Inflammatory macrophage (primary cell): ENCODE measurements at regions not wholly inside any gene's neighbourhood (a gene's known extent, or its start where the extent isn't known, plus 50 kb on each side); places are given as distances from the start of the nearest gene placed in this dataset.
"Not testable (repeated sequence)": the region's sequence is repeated elsewhere in the genome, so short reads cannot be mapped to it uniquely, and the experiment has no call there.

Source experiments
- DNase-seq, 2 donors: peaks; one replicate each; pipeline ENCODE4 v3.0.0-alpha.2; 2020 to 2022

- DNase-seq: no peak
These were observed 160.0 kb downstream of the OSR1 start for GRCh38 chr2:19198381-19198780.

DNA sequence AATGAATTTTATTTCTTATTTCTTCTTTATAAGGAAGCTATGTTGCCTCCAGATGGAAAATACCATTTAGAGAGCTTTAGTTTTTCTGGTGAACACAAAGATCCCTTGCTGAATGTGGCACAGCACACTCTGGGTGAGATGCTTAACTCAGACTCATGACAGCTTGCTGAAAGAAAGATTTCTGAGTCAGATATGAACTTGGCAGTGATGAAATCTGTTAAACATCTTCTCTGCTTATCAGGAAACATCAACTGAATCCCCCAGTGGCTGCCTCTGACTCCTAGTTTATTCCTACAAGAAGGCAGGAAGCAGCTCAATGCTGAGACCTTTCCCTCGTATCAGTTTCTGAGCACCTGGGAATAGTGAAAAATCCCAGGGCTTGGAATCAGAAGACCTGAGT lies 162.8 kb downstream of the OSR1 start:
- DNase-seq: no peak

DNA sequence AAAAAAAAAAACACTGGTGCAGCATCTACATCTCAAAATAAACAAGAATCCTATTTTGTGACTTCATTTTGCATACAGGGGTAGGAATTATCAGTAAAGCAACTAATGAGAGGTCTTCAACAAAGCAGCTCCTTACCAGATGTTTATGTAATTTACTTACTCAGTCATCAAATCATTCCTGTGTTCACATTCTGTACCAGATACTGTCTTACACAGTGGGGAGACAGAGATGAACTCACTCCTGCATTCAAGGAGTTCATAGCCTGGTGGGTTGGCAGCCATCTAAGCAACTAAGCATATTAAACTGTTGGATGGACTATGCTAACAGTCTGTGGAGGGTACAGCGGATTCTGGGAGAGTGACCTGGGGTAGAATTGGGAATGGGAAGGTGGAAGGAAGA lies 169.0 kb downstream of the OSR1 start:
- no peak for DNase-seq

- DNase-seq: no peak
These were observed 171.0 kb downstream of the OSR1 start for GRCh38 chr2:19187323-19188020.

- no peak for DNase-seq
These were observed 173.3 kb downstream of the OSR1 start for GRCh38 chr2:19185086-19185485.

- no peak for DNase-seq
These were observed 180.2 kb downstream of the OSR1 start for GRCh38 chr2:19178175-19178574.

DNA sequence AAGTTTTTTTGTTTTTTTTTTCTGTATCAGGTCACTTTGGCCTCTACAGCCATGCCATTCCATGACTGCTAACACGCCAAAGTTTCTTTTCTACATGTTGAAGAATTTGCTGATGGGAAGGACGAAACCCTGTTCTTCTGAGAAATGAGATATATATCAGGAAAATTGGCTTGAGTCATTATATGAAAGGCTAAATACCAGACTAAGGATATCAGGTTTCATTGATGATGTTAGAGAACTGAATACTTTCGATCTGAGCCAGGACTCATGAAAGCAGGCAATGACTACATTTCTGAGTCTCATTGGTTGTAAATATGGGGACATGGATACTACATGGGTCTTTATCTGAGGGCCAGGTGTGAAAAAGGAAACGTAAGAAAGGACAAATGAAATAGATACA lies 181.4 kb downstream of the OSR1 start:
- no peak for DNase-seq

GRCh38 chr2:19176172-19176852 lies 182.1 kb downstream of the OSR1 start:
- DNase-seq: no peak

DNA sequence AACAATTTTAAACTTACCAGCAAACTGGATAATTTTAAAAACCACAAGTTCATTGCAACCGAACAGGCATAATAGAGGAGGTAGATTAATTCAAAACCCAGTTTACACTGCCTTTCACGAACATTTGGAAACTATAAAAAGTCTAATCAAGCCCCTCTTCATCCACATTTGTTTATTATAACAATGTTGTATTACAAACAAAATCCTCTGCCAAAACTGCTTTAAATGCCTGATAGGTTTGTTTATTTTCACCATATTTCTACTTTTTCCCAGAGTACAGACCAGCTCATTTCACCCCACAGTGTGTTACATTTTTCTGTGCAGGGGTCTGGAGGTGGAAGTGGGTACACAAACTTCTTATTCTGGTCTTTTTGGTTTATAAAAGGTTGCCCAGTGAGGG lies 184.2 kb downstream of the OSR1 start:
- no peak for DNase-seq

GRCh38 chr2:19171409-19171808 lies 187.0 kb downstream of the OSR1 start:
- DNase-seq: no peak

DNA sequence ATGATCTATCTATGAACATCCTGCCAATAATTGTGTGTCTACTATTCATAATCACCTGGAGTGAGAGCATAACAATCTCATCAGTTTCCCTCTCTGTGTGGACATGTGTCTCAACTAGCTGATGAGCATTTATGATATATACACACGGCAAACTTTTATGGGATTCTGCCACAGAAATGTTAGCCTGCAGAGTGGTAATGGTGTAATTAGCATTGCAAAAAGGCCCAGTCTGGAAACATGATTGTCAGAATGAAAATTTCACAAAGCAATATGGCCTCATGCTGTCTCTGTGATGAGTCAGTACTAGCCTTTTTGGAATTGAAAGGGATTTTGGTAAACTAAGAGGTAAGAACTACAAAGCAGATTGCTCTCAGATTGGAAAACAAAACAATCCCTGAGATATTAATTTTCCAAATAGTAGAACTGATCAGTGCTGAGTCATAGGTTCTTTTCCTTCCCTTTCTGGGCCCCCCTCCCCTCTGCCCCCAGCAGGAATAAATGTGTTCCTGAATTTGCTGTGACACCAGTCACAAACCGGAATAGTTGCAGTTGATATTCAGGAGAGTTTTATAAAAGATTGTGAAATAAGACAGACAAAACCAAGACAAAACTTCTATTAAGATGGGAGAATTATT lies 189.2 kb downstream of the OSR1 start:
- DNase-seq: no peak

GRCh38 chr2:19164099-19164498 lies 194.3 kb downstream of the OSR1 start:
- DNase-seq: not testable (repeated sequence)

- no peak for DNase-seq
These were observed 199.5 kb downstream of the OSR1 start for GRCh38 chr2:19158896-19159295.

GRCh38 chr2:19158211-19158610 lies 200.2 kb downstream of the OSR1 start:
- no peak for DNase-seq

DNA sequence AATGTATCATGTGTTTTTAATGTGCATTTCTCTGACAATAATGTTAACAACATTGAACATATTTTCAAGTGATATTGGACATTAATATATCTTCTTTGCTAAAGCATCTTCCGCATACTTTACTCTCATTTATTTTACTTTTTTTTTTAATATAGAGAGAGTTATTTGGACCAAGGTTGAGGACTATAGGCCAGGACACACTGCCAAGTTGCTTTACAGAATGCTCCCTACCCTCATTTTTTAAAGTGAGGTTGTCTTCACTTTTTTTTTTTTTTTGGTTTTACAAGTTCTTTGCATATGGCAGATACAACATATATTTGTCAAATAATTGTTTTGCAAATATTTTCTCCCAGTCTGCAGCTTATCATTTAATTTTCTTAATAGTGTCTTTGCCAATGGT lies 201.8 kb downstream of the OSR1 start:
- no peak for DNase-seq

DNA sequence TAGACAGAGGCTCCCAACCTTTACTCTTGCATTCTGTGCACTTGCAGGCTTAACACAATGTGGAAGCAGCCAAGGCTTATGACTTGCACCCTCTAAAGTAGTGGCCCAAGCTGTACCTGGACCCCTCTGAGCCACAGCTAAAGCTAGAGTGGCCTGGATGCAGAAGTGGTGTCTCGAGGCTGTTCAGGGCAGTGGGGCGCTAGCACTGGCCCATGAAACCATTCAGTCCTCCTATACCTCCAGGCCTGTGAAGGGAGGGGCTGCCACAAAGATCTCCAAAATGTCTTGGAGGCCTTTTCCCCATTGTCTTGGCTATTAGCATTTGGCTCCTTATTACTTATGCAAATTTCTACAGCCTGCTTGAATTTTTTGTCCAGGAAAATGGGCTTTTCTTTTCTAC lies 207.7 kb downstream of the OSR1 start:
- DNase-seq: no peak

GRCh38 chr2:19146867-19147266 lies 211.6 kb downstream of the OSR1 start:
- DNase-seq: no peak

GRCh38 chr2:19141234-19142004 lies 217.0 kb downstream of the OSR1 start:
- DNase-seq: no peak

DNA sequence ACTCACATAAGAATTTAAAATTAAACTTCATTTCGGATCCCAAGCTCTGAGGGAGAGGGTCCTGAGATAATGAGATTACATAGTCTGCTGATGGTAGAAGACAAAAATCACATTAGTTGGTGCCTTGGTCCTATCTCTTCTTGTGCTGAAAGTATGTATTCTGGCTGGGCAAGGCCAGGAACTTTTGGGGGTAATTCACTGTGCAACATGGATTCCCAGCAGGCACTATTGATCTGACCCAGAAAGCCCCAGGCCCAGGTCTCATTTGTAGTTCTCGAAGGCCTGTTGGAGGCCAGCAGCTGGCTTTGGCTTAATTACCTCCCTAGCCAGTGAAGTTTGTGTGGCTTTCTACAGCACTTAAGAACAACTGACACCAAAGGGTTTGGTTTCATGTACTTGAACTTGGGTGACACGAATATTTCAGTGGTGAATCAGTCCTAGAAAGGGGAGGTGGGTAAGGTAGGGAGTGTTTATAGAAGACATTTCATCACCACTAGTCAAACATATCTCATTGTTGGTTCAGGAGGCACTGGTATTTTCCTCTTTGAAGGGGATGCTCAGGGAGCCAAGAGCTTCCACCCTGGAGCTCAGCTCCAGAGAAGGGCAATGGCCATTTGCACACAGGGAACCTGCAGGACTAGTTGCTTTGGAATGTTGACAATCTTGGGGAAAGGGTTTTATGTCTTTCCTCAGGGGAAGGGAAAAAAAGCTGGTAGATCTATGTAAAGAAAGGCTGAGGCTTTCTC lies 217.8 kb downstream of the OSR1 start:
- no peak for DNase-seq

DNA sequence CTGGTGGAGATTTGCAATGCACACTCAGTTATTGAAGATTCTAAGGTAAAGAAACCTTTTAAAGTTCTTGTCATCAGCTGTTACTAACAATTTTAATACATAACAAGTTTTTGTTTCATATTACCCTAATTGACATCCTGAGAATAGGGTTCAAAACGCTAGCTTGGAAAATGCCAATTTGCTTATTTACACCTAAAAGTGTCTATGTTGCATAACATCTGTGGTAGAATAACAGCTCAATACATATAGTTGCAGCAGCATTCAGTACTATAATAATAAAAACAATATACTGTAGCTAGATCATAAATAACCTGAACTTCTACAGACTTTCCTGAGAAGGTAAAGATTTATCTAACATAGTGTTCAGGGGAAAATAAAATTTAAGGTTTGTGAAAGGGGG lies 219.0 kb downstream of the OSR1 start:
- no peak for DNase-seq

GRCh38 chr2:19138264-19138825 lies 220.1 kb downstream of the OSR1 start:
- DNase-seq: no peak

- no peak for DNase-seq
These were observed 221.0 kb downstream of the OSR1 start for GRCh38 chr2:19137433-19137832.
